OCI-LY1 (cell line): ENCODE measurements at regions not wholly inside any gene's neighbourhood (a gene's known extent, or its start where the extent isn't known, plus 50 kb on each side); places are given as distances from the start of the nearest gene placed in this dataset.

ENCODE experiments used
- EZH2 ChIP-seq: fragments of 200-600 bp; sonication (generic), shearing (Covaris generic); IDR thresholded peaks from 2 replicates; pipeline ENCODE4 v1.8.0; 2017; ENCODE audit warnings: borderline replicate concordance, mixed run types, mild to moderate bottlenecking, antibody characterized with exemption, low read length, moderate library complexity, mixed read lengths
- TF ChIP-seq, protein P1 (sequence below): fragments of 200-600 bp; sonication (generic), shearing (Covaris generic); IDR thresholded peaks from 2 replicates; pipeline ENCODE4 v1.5.1; 2017; ENCODE audit warnings: mild to moderate bottlenecking, antibody characterized with exemption, low read length, moderate library complexity, mixed read lengths

DNA sequence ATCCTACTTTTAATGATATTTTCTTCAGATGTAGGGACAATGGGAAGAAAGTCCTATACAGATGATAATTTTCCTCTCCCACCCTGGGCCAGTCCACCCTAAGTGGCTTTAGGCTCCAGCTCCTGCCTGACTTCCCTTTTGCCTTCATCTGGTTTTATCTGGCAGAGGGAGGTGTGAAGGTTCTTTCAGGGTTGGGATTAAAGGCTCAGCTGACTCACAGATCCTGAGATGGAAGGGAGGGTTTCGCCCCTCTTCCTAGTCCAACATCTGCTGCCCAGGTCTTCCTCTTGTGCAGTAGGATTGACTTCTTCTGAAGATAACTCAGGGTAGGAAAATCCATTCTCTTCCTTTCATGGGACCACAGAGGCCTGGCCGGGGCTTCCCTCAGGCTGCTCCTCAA is 362.4 kb upstream of the KAZN start:
- TF ChIP-seq, protein P1, sequence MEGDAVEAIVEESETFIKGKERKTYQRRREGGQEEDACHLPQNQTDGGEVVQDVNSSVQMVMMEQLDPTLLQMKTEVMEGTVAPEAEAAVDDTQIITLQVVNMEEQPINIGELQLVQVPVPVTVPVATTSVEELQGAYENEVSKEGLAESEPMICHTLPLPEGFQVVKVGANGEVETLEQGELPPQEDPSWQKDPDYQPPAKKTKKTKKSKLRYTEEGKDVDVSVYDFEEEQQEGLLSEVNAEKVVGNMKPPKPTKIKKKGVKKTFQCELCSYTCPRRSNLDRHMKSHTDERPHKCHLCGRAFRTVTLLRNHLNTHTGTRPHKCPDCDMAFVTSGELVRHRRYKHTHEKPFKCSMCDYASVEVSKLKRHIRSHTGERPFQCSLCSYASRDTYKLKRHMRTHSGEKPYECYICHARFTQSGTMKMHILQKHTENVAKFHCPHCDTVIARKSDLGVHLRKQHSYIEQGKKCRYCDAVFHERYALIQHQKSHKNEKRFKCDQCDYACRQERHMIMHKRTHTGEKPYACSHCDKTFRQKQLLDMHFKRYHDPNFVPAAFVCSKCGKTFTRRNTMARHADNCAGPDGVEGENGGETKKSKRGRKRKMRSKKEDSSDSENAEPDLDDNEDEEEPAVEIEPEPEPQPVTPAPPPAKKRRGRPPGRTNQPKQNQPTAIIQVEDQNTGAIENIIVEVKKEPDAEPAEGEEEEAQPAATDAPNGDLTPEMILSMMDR, result no peak
- TF ChIP-seq EZH2, result no peak
